MCF 10A (cell line): ENCODE measurements at regions not wholly inside any gene's neighbourhood (a gene's known extent, or its start where the extent isn't known, plus 50 kb on each side); places are given as distances from the start of the nearest gene placed in this dataset.

ENCODE experiments used
- BruUV-seq: library from RNA; stranded (reverse); fragments of 400-500 nt; replicated peaks from 2 replicates; lab custom pipeline; 2021; lab: Mats Ljungman, UMichigan
- CTCF ChIA-PET: fragments of 300-600 bp; sonication (Branson Sonifier 250); formaldehyde crosslinking; extraction: SDS; loops from one replicate; lab custom pipeline; 2021; ENCODE audit warnings: antibody characterized with exemption, inconsistent platforms; lab: Yijun Ruan, JAX
- POLR2A ChIA-PET: fragments of 300-600, 350-650 bp; sonication (Branson Sonifier 250); formaldehyde crosslinking; extraction: SDS; loops from one replicate; lab custom pipeline; 2020; ENCODE audit warnings: antibody characterized with exemption, inconsistent platforms; lab: Yijun Ruan, JAX
- DNase-seq: peaks from one replicate; pipeline ENCODE4 v3.0.0-alpha.2; 2018; ENCODE audit not compliant: unreplicated experiment
- H3K27ac Mint-ChIP-seq: one replicate; pipeline ENCODE4 v1.8.0; 2022; ENCODE audit warnings: mild to moderate bottlenecking, low read depth, mixed read lengths; ENCODE audit not compliant: unreplicated experiment
- H3K27me3 Mint-ChIP-seq: one replicate; pipeline ENCODE4 v1.8.0; 2022; ENCODE audit warnings: mixed read lengths; ENCODE audit not compliant: insufficient read depth, unreplicated experiment
- H3K36me3 Mint-ChIP-seq: one replicate; pipeline ENCODE4 v1.8.0; 2022; ENCODE audit warnings: mild to moderate bottlenecking, moderate library complexity, mixed read lengths; ENCODE audit not compliant: insufficient read depth, unreplicated experiment
- H3K4me1 Mint-ChIP-seq: one replicate; pipeline ENCODE4 v1.8.0; 2022; ENCODE audit warnings: mixed read lengths; ENCODE audit not compliant: insufficient read depth, unreplicated experiment
- H3K4me3 Mint-ChIP-seq: one replicate; pipeline ENCODE4 v1.8.0; 2022; ENCODE audit warnings: mild to moderate bottlenecking, moderate library complexity, mixed read lengths; ENCODE audit not compliant: unreplicated experiment
- H3K9me3 Mint-ChIP-seq: one replicate; pipeline ENCODE4 v1.8.0; 2022; ENCODE audit warnings: mixed read lengths; ENCODE audit not compliant: unreplicated experiment
- CTCF ChIP-seq: fragments of 200-600 bp; IDR thresholded peaks from one replicate; pipeline ENCODE4 v1.8.0; 2022; ENCODE audit warnings: antibody characterized with exemption, mild to moderate bottlenecking; ENCODE audit not compliant: unreplicated experiment
- intact Hi-C: fragments of 100-400 bp; cut with micrococcal nuclease; formaldehyde crosslinking; loops from 2 replicates; pipeline ENCODE4 v1.14.1; 2022

DNA sequence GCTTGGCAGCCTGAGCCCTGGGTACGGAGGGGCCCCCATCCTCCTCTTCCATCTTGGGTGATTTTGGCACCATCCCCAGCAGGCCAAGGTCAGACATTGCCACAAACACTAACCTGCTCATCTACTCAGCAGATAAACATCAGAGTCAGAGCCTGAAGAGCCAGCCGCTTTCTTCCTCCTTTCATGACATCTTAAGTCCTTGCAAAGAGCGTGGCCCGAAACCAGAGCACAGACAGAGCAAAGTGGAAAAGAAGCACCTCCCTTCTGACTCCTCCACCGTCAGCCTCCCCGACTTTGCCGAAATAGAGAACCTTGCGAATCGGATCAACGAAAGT is 60.4 kb upstream of the RPH3AL start:
- no peak overlapping the region for H3K27ac Mint-ChIP-seq
- POLR2A ChIA-PET: interaction anchor here (1.0 to 1.6 kb wide), 2 partner anchors 285 to 568 kb away, joined by 3 to 4 read pairs; no protein-coding TSS in a partner anchor

GRCh38 chr17:412211-413015 is 59.8 kb upstream of the RPH3AL start:
- intact Hi-C loops: loop anchor here (1.0 to 5.0 kb wide), 3 partner anchors 288 to 568 kb away; partner anchors contain the start of gene GEMIN4
- peaks cover 14% of the 10 kb centered on the region for H3K4me1 Mint-ChIP-seq
- peak; percentile 85 for TF ChIP-seq CTCF
- no peaks in the 10 kb centered on the region for H3K9me3 Mint-ChIP-seq
- H3K4me3 Mint-ChIP-seq: peak overlapping the region; percentile 35
- POLR2A ChIA-PET: interaction anchor here (1.0 to 1.8 kb wide), 7 partner anchors 282 to 584 kb away, joined by 3 to 18 read pairs (median 4); no protein-coding TSS in a partner anchor
- peaks cover 12% of the 10 kb centered on the region for H3K36me3 Mint-ChIP-seq
- CTCF ChIA-PET: interaction anchor here (0.5 to 3.2 kb wide), 33 partner anchors 10 to 587 kb away, joined by 3 to 113 read pairs (median 4); partner anchors contain the start of genes GEMIN4 and TIMM22
- no TSS peak for BruUV-seq
- H3K27me3 Mint-ChIP-seq: no peaks in the 10 kb centered on the region
- DNase-seq: peak; percentile 66
- H3K27ac Mint-ChIP-seq: no peak overlapping the region

More for the DNA sequence above, 60.4 kb upstream of the RPH3AL start:
- Mint-ChIP-seq H3K27me3 (no peaks in the 10 kb centered on the region), H3K4me1 (peaks cover 14% of the 10 kb centered on the region), H3K9me3 (no peaks in the 10 kb centered on the region), H3K4me3 (no peak overlapping the region), H3K36me3 (peaks cover 12% of the 10 kb centered on the region)
- CTCF ChIA-PET: interaction anchor here (0.7 to 3.2 kb wide), 11 partner anchors 9 to 568 kb away, joined by 3 to 113 read pairs (median 9); partner anchors contain the start of gene GEMIN4
- intact Hi-C loops: loop anchor here (2.0 to 5.0 kb wide), 2 partner anchors 339 to 568 kb away; partner anchors contain the start of gene GEMIN4
- TF ChIP-seq CTCF: no peak
- DNase-seq: no peak
- BruUV-seq: no TSS peak

DNA sequence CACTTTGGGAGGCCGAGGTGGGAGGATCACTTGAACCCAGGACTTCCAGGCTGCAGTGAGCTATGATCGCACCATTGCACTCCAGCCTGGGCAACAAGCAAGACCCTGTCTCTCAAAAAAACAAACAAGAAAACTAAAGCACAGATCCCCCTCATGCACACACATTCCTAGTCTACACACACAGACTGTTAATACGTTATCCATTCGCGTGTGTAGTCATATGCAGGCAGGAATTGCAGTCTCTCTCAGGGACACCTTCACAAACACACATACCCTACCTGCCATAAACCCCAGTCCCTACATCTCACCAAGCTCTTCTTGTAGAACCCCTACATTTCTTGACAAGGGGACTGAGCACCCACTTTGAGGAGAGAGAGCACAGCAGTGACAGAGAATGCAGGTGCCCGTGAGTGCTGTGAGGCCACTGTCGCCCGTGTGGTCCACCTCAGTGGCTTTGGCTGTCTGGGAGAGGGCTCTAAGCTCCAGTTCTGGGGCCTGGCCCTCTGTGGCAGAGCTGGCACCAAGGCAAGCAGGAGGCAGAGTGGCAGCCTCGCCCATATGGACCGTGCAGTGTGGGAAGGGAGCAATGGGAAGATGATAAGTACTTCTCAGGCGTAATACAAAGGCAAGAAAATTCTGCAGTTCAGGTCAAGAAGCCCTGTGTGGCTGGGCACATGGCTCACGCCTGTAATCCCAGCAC is 59.0 kb upstream of the RPH3AL start:
- Mint-ChIP-seq H3K36me3 (peaks cover 12% of the 10 kb centered on the region), H3K27me3 (no peaks in the 10 kb centered on the region), H3K27ac (peak overlapping the region; percentile 91), H3K9me3 (no peaks in the 10 kb centered on the region), H3K4me1 (peaks cover 14% of the 10 kb centered on the region), H3K4me3 (peak overlapping the region; percentile 83)
- CTCF ChIA-PET: interaction anchor here (0.5 to 3.2 kb wide), 32 partner anchors 9 to 675 kb away, joined by 3 to 113 read pairs (median 4); partner anchors contain the start of genes GEMIN4 and TIMM22
- BruUV-seq: no TSS peak
- POLR2A ChIA-PET: interaction anchor here (0.8 to 1.8 kb wide), 7 partner anchors 283 to 585 kb away, joined by 3 to 18 read pairs (median 4); no protein-coding TSS in a partner anchor
- DNase-seq: no peak
- intact Hi-C loops: loop anchor here (1.0 to 5.0 kb wide), 3 partner anchors 289 to 569 kb away; partner anchors contain the start of gene GEMIN4
- TF ChIP-seq CTCF: no peak
